DND-41 (cell line): ENCODE measurements at regions not wholly inside any gene's neighbourhood (a gene's known extent, or its start where the extent isn't known, plus 50 kb on each side); places are given as distances from the start of the nearest gene placed in this dataset.

Experiments used
- CTCF ChIP-seq: IDR thresholded peaks from 2 replicates; pipeline ENCODE4 v1.5.1; 2012; ENCODE audit warnings: borderline replicate concordance, low read length, moderate library complexity, mild to moderate bottlenecking; ENCODE audit not compliant: poor library complexity, severe bottlenecking; ENCODE audit errors: extremely low read depth
- EZH2 ChIP-seq: IDR thresholded peaks from 3 replicates; pipeline ENCODE4 v1.6.1; 2012; ENCODE audit warnings: borderline replicate concordance, low read depth, mild to moderate bottlenecking, moderate library complexity, low read length, inconsistent platforms; ENCODE audit not compliant: severe bottlenecking

GRCh38 chr1:71210718-71211117 lies 129.9 kb upstream of the ZRANB2 start:
- no peak for TF ChIP-seq CTCF
- no peak for TF ChIP-seq EZH2
